KBM-7 (cell line): ENCODE measurements at regions not wholly inside any gene's neighbourhood (a gene's known extent, or its start where the extent isn't known, plus 50 kb on each side); places are given as distances from the start of the nearest gene placed in this dataset.

ENCODE experiments used
- DNase-seq: peaks from one replicate; pipeline ENCODE4 v3.0.0-alpha.2; 2015
- in situ Hi-C: fragments of 300-500 bp; cut with MboI; formaldehyde crosslinking; loops from 2 replicates; pipeline ENCODE4 v1.14.3; 2020; ENCODE audit warnings: low sequenced_read_pairs, low pct_unique_long_range_greater_than_20kb, mixed read lengths

DNA sequence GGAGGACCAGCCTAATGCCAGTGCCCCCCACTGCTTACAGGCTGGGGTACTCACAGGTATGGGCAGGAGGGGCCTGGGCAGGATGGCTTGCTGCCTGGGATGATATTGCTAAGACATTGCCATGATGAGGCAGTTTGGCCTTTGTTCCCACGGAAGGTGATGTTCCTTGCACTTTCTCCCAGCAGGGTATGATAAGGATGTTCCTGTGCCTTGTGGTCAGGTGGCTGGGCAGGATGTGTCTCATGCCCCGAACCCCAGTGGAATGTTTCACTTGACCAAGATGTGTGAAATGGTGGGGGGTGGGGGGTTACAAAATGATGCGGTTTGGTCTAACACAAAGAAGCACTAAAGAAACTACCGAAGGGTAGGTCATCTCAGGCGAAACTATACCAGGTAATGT is 337.8 kb upstream of the ZFHX3 start:
- in situ Hi-C loops = no loop called here
- DNase-seq = no peak

DNA sequence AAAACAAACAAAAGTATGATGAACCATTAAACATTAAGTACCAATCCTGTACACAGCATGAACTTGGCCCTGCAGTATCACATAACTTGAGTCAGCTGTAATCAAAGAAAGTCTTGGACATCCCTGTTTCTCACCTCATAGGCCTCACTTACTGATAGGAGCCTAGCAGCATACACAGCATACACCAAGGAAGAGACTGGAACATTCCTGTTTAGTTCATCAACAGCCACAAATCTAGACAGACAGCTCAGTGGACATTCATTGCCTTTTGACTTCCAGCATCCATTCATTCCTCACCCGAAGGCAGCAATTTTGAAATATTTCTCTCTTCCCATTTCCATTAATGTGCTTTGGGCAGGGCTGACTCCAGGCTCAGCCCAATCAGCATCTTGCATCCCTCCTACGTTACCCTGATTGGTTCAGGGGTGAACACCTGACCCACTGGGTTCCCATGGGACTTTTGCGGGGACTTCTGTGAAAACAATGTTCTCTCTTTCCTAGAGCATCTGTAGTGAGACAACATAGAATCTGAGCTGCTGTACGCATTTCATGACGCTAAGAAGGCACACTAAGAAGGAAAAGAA is 336.7 kb upstream of the ZFHX3 start:
- in situ Hi-C loops = no loop called here
- no peak for DNase-seq

- DNase-seq = no peak
- in situ Hi-C loops = no loop called here
These were observed 336.0 kb upstream of the ZFHX3 start for GRCh38 chr16:73383988-73384365.

GRCh38 chr16:73383195-73383987 is 335.5 kb upstream of the ZFHX3 start:
- in situ Hi-C loops = no loop called here
- no peak for DNase-seq

DNA sequence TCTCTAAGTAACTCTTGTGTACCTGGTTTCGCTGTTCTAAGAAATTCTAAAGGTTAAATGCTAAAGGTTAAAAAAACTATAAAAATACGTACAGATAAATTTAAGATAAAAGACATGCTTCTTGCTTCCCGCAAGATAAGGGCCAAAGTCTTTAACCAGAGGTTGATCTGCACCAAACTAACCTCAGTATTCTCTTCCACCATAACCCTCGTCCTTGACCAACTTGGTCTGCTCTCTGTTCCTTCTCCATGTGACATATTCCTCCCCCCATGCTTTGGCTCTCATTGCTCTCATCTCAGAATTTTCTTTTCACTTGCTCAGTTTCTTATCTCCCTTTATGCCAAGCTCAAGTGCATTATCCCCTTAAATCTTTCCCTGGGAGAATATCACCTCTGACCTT is 330.5 kb upstream of the ZFHX3 start:
- in situ Hi-C loops = no loop called here
- DNase-seq = no peak

- in situ Hi-C loops = no loop called here
- no peak for DNase-seq
These were observed 323.8 kb upstream of the ZFHX3 start for GRCh38 chr16:73371584-73372319.

DNA sequence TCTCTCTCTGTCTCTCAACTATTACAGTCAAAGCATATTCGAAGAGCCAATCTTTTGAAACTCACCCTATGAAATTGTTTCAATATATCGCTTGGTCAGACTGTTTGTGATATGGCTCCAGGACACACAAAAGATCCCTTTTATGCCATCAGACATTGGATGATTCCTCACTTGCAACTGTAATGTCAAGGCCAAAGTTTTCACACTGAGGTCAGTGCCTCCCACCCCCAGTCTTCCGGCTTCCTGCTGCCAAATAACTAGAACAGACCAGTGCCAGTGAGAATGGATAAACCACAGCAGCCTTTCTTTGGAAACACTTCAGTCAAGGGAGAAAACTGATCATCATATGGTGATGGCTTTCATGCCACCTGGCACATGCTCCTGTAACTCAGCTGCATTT is 321.9 kb upstream of the ZFHX3 start:
- in situ Hi-C loops = no loop called here
- no peak for DNase-seq

DNA sequence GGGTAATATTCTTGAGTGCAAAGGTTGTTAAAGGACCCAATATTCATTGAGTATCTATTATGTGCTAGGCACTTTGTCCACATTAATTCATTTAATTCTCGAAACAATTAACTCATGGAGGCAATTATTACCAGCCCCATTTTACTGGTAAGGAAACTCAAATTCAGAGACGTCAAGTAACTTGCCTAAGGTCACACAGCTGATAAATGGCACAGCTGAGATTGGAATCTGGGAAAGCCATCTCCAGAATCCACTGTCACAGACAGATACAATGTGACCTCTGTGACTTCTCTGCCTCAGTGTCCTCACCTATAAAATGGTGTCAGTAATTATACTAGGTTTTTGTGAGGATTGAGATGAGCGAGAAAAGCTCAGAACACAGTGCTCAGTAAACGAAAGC is 320.8 kb upstream of the ZFHX3 start:
- in situ Hi-C loops = no loop called here
- DNase-seq = no peak

DNA sequence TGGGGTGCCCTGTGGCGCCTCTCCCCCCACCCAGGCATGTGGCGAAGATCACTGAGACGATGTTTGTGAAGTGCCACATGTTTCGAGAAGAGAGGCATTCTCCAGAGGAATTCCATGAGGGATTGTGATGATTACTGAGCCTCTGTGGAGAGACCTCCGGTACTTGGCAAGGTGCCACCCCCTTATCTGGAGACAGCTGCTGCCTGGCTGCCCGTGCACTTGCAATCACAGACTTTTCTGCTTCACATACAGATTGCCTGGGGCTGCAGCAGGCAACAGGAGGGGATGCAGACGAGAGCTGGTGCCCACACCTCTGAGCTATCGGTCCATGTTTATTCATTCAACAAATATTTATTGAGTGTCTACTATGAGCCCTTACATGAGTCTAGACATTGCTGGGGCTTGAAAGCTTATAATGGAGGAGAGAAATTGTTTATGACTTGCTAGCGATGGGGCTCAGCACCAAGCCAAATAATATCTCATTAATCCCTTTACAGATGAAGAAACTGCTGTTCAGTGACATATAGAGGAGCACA is 317.2 kb upstream of the ZFHX3 start:
- in situ Hi-C loops = no loop called here
- no peak for DNase-seq

DNA sequence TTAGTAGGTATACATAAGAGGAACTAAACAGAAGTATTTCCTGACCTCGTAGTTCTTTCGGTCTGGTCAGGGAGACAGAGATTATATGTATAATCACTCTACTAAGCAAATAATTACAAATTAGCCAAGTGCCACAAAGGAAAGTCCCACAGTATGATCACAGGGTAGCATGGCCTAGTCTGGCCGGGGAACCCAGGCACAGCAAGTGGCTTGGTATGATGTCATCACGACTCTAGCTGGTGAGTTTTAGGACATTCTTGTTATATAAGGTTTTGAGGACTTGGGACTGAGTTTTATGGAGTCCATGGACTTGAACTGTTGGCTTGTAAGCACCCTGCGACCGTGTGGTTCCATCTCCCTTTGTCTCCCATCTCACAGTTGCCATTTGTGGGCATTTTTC is 316.5 kb upstream of the ZFHX3 start:
- DNase-seq = no peak
- in situ Hi-C loops = no loop called here

DNA sequence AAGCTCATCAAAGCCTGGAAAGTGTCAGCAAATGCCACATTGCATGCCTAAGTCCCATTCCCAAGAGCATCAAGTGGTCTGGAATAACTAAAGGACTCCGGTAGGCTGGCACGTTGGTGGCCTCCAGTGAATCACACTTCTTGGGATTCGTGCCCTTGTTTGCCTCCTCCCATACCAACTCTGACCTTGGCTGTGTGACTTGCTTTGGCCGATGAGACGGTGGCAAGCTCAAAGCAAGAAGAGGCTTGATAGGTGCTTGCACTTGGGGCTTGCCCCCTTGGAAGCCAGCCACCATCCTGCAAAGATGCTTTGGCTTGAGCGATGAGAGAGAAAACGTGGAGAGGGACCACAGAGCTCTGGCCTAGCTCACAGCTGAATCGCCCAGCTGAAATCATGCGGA is 313.1 kb upstream of the ZFHX3 start:
- in situ Hi-C loops = no loop called here
- DNase-seq = no peak

DNA sequence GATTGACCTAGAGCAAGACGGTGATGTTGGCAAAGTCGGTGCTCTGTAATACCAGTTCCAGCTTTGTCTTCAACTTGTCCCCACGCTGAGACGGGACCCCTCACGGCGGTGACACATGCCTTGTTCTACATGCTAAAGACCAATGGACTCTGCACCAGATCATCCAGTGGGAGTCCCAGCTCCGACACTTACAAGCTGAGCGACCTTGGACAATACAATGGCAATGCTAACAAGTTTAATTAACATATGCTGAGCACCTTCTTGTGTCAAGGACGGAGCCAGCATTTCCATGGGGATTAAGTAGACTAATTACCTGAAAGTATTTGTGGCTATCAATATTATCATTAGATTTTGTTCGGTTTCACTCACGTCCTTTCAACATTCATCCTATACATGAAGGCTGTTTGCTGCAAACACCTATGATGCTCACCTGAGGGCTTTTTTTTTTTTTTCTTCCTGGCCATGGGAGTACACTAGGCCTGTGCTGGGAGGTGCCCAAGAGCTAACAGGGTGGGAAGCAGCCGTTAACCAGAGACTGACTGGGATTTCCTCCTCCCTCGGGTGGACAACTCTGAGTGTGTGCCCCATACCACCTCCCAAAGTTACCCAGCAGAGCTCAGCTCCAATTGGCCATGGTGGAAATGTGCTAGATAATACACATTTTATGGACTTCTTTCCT is 308.6 kb upstream of the ZFHX3 start:
- in situ Hi-C loops = no loop called here
- DNase-seq = no peak

GRCh38 chr16:73355981-73356380 is 308.1 kb upstream of the ZFHX3 start:
- in situ Hi-C loops = no loop called here
- no peak for DNase-seq

DNA sequence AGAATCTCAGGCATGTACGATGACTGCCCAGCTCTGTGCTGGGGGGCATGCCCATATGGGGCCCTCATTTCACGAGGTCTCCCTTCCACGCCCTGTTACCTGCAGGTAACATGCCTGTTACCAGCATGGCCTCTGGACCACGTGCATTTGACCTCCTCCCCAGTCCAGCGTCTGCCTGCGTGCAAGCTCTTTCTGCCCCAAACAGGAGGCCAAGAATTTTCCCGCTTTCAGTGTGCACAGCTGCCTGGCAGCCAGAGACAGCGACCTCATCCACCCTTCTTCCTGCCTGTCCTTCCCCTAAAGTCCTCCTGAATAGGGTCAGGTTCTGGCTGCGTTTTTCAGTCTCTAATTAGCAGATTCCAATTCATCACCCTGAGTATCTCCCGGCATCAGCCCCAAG is 306.5 kb upstream of the ZFHX3 start:
- no peak for DNase-seq
- in situ Hi-C loops = no loop called here

- in situ Hi-C loops = no loop called here
These were observed 303.0 kb upstream of the ZFHX3 start for GRCh38 chr16:73350707-73351452.

DNA sequence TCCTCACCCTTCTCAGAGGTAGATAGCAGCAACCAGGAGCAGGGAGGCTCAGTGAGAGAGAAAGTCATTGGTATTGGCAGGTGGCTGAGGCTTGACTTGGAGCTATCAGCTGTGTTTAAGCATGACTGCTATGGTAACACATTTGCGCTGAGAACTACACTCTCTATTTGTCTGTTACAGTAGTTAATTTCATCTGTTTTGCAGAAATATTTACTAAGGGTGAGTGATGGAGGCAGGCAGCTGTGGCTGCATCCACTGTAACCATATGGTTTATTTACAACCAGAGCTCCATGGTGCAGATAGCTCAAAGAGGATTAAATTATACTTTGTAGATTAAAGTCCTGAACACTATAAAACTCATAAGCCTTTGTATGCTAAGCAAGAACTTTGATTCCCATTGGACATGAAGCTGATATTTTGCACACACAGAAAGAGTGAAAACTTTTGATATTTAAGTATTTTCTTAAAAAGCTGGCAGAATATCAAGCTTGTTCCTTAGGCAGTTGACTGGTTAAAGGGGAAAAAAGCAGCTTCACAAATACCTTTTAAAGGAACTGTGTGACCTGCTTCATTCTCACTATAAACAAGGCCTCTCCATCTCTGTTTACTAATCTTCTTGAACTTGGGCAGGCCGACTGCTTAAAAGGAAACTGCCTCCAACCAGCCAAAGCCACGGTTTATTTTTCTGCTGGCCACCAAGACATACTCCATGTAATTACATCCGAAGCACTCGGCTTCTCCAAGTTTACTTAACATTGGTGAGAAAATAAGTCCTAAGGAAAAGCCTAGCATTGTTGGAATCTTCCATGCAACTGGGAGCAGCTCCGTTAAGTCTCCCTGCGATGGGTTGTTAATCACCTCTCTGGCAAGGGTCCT is 299.8 kb upstream of the ZFHX3 start:
- in situ Hi-C loops = no loop called here

More at GRCh38 chr16:73350707-73351452, 303.0 kb upstream of the ZFHX3 start:
- no peak for DNase-seq

GRCh38 chr16:73339821-73340220 is 291.9 kb upstream of the ZFHX3 start:
- DNase-seq = no peak
- in situ Hi-C loops = no loop called here

More for the DNA sequence above, 299.8 kb upstream of the ZFHX3 start:
- no peak for DNase-seq
